Spinal cord (tissue), 9 donors: ENCODE measurements at regions not wholly inside any gene's neighbourhood (a gene's known extent, or its start where the extent isn't known, plus 50 kb on each side); places are given as distances from the start of the nearest gene placed in this dataset.

Experiments used
- DNase-seq, 6 donors: peaks; one replicate each; pipeline versions ENCODE4 v3.0.0 to v3.0.0-alpha.2; 2013 to 2015; ENCODE audit warnings: low spot score in 6 of 6, low read depth in 4 of 6
- H3K27ac ChIP-seq: one replicate; pipeline ENCODE4 v1.5.1; 2013; ENCODE audit warnings: low read depth, low read length, control low read depth
- H3K27me3 ChIP-seq: one replicate; pipeline ENCODE4 v1.6.1; 2013; ENCODE audit warnings: low read length; ENCODE audit not compliant: control insufficient read depth, insufficient read depth
- H3K36me3 ChIP-seq: one replicate; pipeline ENCODE4 v1.6.1; 2013; ENCODE audit warnings: low read length; ENCODE audit not compliant: control insufficient read depth, insufficient read depth
- H3K4me1 ChIP-seq: one replicate; pipeline ENCODE4 v1.6.1; 2013; ENCODE audit warnings: low read length; ENCODE audit not compliant: control insufficient read depth, insufficient read depth
- H3K4me3 ChIP-seq: one replicate; pipeline ENCODE4 v1.5.1; 2013; ENCODE audit warnings: low read depth, low read length, control low read depth
- H3K9me3 ChIP-seq: one replicate; pipeline ENCODE4 v1.6.1; 2013; ENCODE audit warnings: low read length; ENCODE audit not compliant: control insufficient read depth, insufficient read depth
- WGBS: methylation state at CpG from one replicate; pipeline ENCODE4 v1.1.5; 2013; ENCODE audit warnings: missing lambda C conversion rate; ENCODE audit not compliant: insufficient coverage; 5-methylcytosine and 5-hydroxymethylcytosine counted together
- donor health status: healthy.

DNA sequence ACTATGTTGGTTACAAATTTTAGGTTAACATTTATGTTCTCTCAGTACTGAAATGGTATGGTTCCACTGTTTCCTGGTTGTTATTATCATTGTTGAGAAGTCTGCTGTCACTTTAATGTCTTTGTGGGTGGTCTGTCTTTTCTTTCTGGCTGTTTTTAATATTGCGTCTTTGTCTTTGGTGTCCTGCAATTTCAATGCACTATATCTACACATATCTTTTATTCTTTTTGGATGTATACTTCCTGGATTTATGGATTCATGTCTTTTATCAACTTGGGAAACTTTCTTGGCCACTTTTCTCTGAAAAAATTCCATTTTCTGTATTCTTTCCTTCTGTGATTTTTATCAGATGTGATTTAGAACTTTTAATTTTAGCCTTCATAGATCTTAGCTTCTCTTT is 250.2 kb downstream of the BUB3 start:
- Histone ChIP-seq H3K4me3 (no peak overlapping the region), H3K36me3 (no peaks in the 10 kb centered on the region), H3K27ac (no peak overlapping the region), H3K9me3 (peaks cover 7% of the 10 kb centered on the region), H3K4me1 (no peaks in the 10 kb centered on the region), H3K27me3 (no peaks in the 10 kb centered on the region)
- WGBS: no CpG with 5 or more reads among the region's 1 CpG
- DNase-seq: no peak

GRCh38 chr10:123408660-123409059 is 254.5 kb downstream of the BUB3 start:
- peaks cover 7% of the 10 kb centered on the region for H3K9me3 ChIP-seq
- no peaks in the 10 kb centered on the region for H3K4me1 ChIP-seq
- H3K27me3 ChIP-seq: no peaks in the 10 kb centered on the region
- no peak overlapping the region for H3K4me3 ChIP-seq
- H3K27ac ChIP-seq: no peak overlapping the region
- H3K36me3 ChIP-seq: no peaks in the 10 kb centered on the region
- no CpG with 5 or more reads among the region's 3 CpGs for WGBS
- DNase-seq: no peak

GRCh38 chr10:123409426-123409825 is 255.2 kb downstream of the BUB3 start:
- peak in 2 of 6 donors; percentile 23 to 74 for DNase-seq
- Histone ChIP-seq H3K27ac (no peak overlapping the region), H3K27me3 (no peaks in the 10 kb centered on the region), H3K4me3 (no peak overlapping the region), H3K36me3 (no peaks in the 10 kb centered on the region), H3K9me3 (peaks cover 4% of the 10 kb centered on the region), H3K4me1 (no peaks in the 10 kb centered on the region)
- WGBS: 64% methylated on average over 1 of the region's 3 CpGs

DNA sequence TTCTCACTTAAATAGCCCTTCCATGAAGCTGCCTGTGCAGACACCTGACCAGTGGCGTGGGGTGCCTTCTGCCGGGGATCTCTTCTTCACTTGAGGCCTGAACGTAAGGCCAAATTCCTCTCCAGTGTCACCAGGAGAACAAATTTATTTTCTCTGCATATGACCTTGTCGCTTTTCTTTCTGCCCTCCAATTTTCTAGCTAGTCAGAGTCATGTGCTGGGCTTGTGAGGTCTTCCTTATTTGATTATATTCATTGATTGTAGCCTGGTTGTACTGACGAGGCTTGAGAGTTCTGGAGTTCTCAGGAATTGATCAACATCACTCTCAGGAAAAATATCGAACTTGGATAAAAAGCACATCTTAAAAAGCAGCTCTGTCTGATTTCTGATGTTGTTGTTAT is 255.7 kb downstream of the BUB3 start:
- no peak for DNase-seq
- WGBS: 92% methylated on average over 2 of the region's 6 CpGs
- Histone ChIP-seq H3K9me3 (peaks cover 2% of the 10 kb centered on the region), H3K4me3 (no peak overlapping the region), H3K27me3 (no peaks in the 10 kb centered on the region), H3K36me3 (no peaks in the 10 kb centered on the region), H3K4me1 (no peaks in the 10 kb centered on the region), H3K27ac (no peak overlapping the region)

GRCh38 chr10:123413353-123413752 is 252.8 kb upstream of the GPR26 start:
- 94% methylated on average over 2 of the region's 2 CpGs for WGBS
- Histone ChIP-seq H3K36me3 (no peaks in the 10 kb centered on the region), H3K9me3 (no peaks in the 10 kb centered on the region), H3K27me3 (no peaks in the 10 kb centered on the region), H3K27ac (no peak overlapping the region), H3K4me3 (no peak overlapping the region), H3K4me1 (no peaks in the 10 kb centered on the region)
- DNase-seq: no peak

DNA sequence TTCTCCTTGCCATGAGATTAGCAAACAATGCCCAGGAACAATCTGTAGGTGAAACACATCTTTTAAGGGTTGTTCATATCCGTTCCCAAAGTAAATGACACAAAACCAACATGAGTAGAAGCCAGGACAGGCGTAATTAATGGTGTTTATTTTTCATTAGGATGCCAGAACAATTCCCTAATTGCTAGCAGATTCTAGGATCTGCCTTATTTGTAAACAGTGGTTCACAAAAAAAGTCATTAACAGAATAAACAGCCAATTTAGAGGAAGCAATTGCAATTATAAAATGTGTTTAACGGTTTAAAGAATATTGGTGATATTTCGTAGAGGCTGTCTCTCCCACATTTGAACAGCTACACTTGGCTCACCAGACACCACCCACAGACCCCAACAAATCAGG is 250.6 kb upstream of the GPR26 start:
- Histone ChIP-seq H3K27me3 (no peaks in the 10 kb centered on the region), H3K9me3 (no peaks in the 10 kb centered on the region), H3K4me3 (no peak overlapping the region), H3K27ac (no peak overlapping the region), H3K4me1 (no peaks in the 10 kb centered on the region), H3K36me3 (no peaks in the 10 kb centered on the region)
- DNase-seq: peak in 1 of 6 donors; percentile 57
- no CpG with 5 or more reads among the region's 4 CpGs for WGBS

GRCh38 chr10:123417414-123417813 is 248.7 kb upstream of the GPR26 start:
- 80% methylated on average over 2 of the region's 2 CpGs for WGBS
- no peak for DNase-seq
- no peak overlapping the region for H3K4me3 ChIP-seq
- no peaks in the 10 kb centered on the region for H3K27me3 ChIP-seq
- no peaks in the 10 kb centered on the region for H3K9me3 ChIP-seq
- no peak overlapping the region for H3K27ac ChIP-seq
- no peaks in the 10 kb centered on the region for H3K36me3 ChIP-seq
- no peaks in the 10 kb centered on the region for H3K4me1 ChIP-seq

DNA sequence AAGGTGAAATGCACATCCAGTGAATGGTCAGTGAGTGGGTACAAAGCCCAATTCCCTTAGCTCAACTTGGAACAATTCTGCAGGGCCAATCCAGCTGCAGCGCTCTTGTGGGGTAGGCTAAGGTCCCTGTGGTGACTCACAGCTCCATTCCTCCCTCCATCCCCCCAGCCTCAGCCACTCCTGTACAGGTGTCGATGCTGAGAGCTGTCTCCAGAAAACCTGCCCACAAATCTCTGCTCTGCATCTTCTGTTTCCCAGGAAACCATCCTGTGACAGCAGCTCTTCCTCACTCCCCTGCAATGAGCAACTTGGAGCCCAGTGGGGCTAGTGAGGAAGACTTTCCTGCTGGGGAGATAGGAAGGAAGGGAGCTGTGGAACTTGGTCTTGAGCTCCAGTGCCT is 244.7 kb upstream of the GPR26 start:
- DNase-seq: no peak
- Histone ChIP-seq H3K36me3 (no peaks in the 10 kb centered on the region), H3K27me3 (no peaks in the 10 kb centered on the region), H3K27ac (no peak overlapping the region), H3K9me3 (no peaks in the 10 kb centered on the region), H3K4me3 (no peak overlapping the region), H3K4me1 (no peaks in the 10 kb centered on the region)
- WGBS: 75% methylated on average over 2 of the region's 2 CpGs

DNA sequence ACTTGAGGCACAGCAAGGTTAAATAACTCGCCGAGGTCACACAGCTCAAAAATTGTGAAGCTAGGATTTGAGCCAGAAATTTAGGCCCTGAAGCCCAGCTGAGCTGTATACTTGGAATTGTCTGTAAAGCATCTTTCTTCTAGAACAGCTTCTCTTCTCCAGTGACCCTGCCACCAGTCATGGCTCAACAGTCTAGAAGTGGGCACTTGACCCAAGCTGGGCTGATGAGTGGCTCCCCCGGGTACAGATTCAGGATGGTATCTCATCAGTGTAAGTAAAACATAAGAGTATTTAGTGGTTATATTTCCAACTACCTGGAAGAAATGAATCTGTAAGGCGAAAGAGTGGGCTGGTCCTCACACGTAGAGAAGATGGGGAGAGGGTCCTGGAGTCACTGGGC is 243.9 kb upstream of the GPR26 start:
- Histone ChIP-seq H3K4me1 (no peaks in the 10 kb centered on the region), H3K9me3 (no peaks in the 10 kb centered on the region), H3K4me3 (no peak overlapping the region), H3K36me3 (no peaks in the 10 kb centered on the region), H3K27me3 (peaks cover 6% of the 10 kb centered on the region), H3K27ac (no peak overlapping the region)
- WGBS: 100% methylated on average over 2 of the region's 5 CpGs
- no peak for DNase-seq

DNA sequence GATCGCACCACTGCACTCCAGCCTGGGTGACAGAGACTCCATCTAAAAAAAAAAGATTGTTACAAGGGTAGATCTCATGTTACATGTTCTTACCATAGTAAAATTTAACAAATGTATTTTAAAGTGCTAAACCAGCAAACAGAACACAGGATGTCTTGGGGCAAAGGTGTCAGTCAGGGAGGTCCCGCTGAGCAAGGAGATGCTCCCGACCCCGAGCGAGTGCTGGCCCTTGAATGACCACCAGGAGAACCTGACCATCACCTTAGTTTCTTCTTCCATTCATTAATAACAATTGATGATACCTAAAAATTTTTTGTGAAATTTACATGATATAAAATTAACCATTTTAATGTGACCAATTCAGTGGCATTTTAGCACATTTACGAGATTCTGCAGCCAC is 241.6 kb upstream of the GPR26 start:
- Histone ChIP-seq H3K4me1 (peaks cover 5% of the 10 kb centered on the region), H3K36me3 (no peaks in the 10 kb centered on the region), H3K27me3 (peaks cover 7% of the 10 kb centered on the region), H3K27ac (no peak overlapping the region), H3K4me3 (no peak overlapping the region), H3K9me3 (no peaks in the 10 kb centered on the region)
- WGBS: 80% methylated on average over 1 of the region's 6 CpGs
- DNase-seq: no peak
